DND-41 (cell line): ENCODE measurements at regions not wholly inside any gene's neighbourhood (a gene's known extent, or its start where the extent isn't known, plus 50 kb on each side); places are given as distances from the start of the nearest gene placed in this dataset.
"Not testable (repeated sequence)": the region's sequence is repeated elsewhere in the genome, so short reads cannot be mapped to it uniquely, and the experiment has no call there.

Source experiments
- ATAC-seq: fragments of 200-7000 bp; cut with Tn5 transposase; 3 replicates; pipeline ENCODE4 v1.9.1; 2021; ENCODE audit warnings: low read depth; ENCODE audit not compliant: insufficient read depth
- DNase-seq: peaks from one replicate; pipeline ENCODE4 v3.0.0-alpha.2; 2020
- H2AFZ ChIP-seq: 2 replicates; pipeline ENCODE4 v1.6.0; 2012; ENCODE audit warnings: low read depth, low read length
- H3K27ac ChIP-seq: 2 replicates; pipeline ENCODE4 v1.5.1; 2012; ENCODE audit warnings: low read length, inconsistent platforms
- H3K27me3 ChIP-seq: fragments of 200-600 bp; sonication (generic); 2 replicates; pipeline ENCODE4 v1.6.0; 2012; ENCODE audit warnings: low read length, mild to moderate bottlenecking, inconsistent platforms; ENCODE audit not compliant: insufficient read depth, poor library complexity
- H3K36me3 ChIP-seq: 2 replicates; pipeline ENCODE4 v1.5.1; 2012; ENCODE audit warnings: low read length, inconsistent platforms; ENCODE audit not compliant: insufficient read depth
- H3K4me1 ChIP-seq: 2 replicates; pipeline ENCODE4 v1.5.1; 2012; ENCODE audit warnings: mild to moderate bottlenecking, low read length; ENCODE audit not compliant: insufficient read depth
- H3K4me2 ChIP-seq: 2 replicates; pipeline ENCODE4 v1.6.0; 2012; ENCODE audit warnings: mild to moderate bottlenecking, moderate library complexity, low read length, inconsistent platforms; ENCODE audit not compliant: insufficient read depth
- H3K4me3 ChIP-seq, 2 experiments: fragments of 200-600 bp in 1 of 2; shearing (Covaris generic) in 1 of 2; 2 replicates each; pipeline ENCODE4 v1.5.1; 2012 to 2016; ENCODE audit warnings: inconsistent platforms in 2 of 2, low read length in 2 of 2, mild to moderate bottlenecking in 2 of 2, low read depth in 1 of 2, moderate library complexity in 1 of 2
- H3K79me2 ChIP-seq: 2 replicates; pipeline ENCODE4 v1.6.0; 2012; ENCODE audit warnings: low read length, inconsistent platforms; ENCODE audit not compliant: insufficient read depth
- H3K9ac ChIP-seq: 2 replicates; pipeline ENCODE4 v1.6.0; 2012; ENCODE audit warnings: low read depth, mild to moderate bottlenecking, inconsistent platforms, low read length, moderate library complexity
- H3K9me3 ChIP-seq: 2 replicates; pipeline ENCODE4 v1.5.1; 2012; ENCODE audit warnings: low read length, moderate library complexity, mild to moderate bottlenecking, inconsistent platforms; ENCODE audit not compliant: insufficient read depth, severe bottlenecking
- H4K20me1 ChIP-seq: 2 replicates; pipeline ENCODE4 v1.6.0; 2012; ENCODE audit warnings: low read length; ENCODE audit not compliant: insufficient read depth
- EZH2 ChIP-seq: IDR thresholded peaks from 3 replicates; pipeline ENCODE4 v1.6.1; 2012; ENCODE audit warnings: borderline replicate concordance, low read depth, mild to moderate bottlenecking, moderate library complexity, low read length, inconsistent platforms; ENCODE audit not compliant: severe bottlenecking
- TF ChIP-seq, protein P1 (sequence below): IDR thresholded peaks from 2 replicates; pipeline ENCODE4 v1.5.1; 2012; ENCODE audit warnings: borderline replicate concordance, low read length, moderate library complexity, mild to moderate bottlenecking; ENCODE audit not compliant: poor library complexity, severe bottlenecking; ENCODE audit errors: extremely low read depth

DNA sequence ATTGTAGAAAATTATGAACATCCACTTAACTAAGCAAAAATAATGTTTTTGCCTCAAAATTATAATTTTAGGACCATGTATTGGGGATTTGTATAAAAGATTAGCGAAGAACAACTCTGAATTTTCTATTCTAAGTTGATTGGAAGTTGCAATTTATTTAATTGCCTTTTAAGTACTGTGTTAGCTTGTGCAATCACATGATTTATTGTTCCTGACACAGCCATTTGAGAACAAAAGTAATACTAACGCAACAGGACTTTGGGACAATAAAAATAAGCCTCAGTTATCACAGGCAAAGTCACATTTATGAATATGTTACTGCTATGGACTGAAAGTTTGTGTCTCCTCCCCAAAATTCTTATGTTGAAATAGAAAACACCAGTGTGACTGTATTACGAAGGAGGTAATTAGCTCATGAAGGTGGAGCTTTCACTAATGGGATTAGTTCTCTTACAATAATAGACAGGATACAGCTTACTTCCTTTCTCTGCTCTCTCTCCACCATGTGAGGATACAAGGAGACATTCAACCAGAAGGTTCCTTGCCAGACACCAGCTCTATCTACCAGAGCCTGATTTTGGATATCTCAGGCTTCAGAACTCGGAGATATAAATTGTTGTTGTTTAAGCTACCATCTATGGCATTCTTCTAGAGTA lies 745.9 kb downstream of the ZBBX start:
- Histone ChIP-seq H3K36me3 (no peaks in the 10 kb centered on the region), H3K27ac (no peak overlapping the region), H2AFZ (no peak overlapping the region), H4K20me1 (no peaks in the 10 kb centered on the region), H3K9me3 (peaks cover 7% of the 10 kb centered on the region), H3K27me3 (no peaks in the 10 kb centered on the region), H3K4me1 (no peaks in the 10 kb centered on the region), H3K4me3 (no peak overlapping the region), H3K79me2 (no peaks in the 10 kb centered on the region), H3K4me2 (no peak overlapping the region), H3K9ac (no peak overlapping the region)
- no peak for TF ChIP-seq EZH2
- TF ChIP-seq, protein P1, sequence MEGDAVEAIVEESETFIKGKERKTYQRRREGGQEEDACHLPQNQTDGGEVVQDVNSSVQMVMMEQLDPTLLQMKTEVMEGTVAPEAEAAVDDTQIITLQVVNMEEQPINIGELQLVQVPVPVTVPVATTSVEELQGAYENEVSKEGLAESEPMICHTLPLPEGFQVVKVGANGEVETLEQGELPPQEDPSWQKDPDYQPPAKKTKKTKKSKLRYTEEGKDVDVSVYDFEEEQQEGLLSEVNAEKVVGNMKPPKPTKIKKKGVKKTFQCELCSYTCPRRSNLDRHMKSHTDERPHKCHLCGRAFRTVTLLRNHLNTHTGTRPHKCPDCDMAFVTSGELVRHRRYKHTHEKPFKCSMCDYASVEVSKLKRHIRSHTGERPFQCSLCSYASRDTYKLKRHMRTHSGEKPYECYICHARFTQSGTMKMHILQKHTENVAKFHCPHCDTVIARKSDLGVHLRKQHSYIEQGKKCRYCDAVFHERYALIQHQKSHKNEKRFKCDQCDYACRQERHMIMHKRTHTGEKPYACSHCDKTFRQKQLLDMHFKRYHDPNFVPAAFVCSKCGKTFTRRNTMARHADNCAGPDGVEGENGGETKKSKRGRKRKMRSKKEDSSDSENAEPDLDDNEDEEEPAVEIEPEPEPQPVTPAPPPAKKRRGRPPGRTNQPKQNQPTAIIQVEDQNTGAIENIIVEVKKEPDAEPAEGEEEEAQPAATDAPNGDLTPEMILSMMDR: no peak
- ATAC-seq: no peak
- DNase-seq: no peak

DNA sequence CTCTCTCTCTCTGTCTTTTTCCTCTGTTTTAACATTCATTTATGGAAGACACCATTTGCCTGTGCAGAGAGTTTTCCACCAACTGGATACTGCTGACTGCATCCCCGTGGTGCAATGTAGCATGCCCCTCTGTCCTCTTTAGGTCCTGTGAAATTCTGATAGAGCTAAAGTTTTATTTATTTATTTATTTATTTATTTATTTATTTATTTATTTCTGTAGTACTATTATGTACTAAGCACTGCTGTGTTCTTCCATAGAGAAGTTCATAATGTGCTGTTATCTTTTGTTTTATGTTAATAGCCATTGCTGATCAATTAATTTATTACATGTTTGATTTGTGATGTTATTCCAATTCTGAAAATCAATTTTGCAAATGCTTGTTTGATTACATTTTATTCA lies 749.9 kb downstream of the ZBBX start:
- Histone ChIP-seq H3K9ac (no peak overlapping the region), H3K4me3 (no peak overlapping the region), H3K9me3 (no peaks in the 10 kb centered on the region), H3K4me2 (no peak overlapping the region), H3K36me3 (no peaks in the 10 kb centered on the region), H3K27me3 (no peaks in the 10 kb centered on the region), H3K4me1 (no peaks in the 10 kb centered on the region), H2AFZ (no peak overlapping the region), H3K27ac (no peak overlapping the region), H3K79me2 (no peaks in the 10 kb centered on the region), H4K20me1 (no peaks in the 10 kb centered on the region)
- ATAC-seq (no peak), DNase-seq (no peak)
- no peak for TF ChIP-seq EZH2
- TF ChIP-seq, protein P1: no peak

DNA sequence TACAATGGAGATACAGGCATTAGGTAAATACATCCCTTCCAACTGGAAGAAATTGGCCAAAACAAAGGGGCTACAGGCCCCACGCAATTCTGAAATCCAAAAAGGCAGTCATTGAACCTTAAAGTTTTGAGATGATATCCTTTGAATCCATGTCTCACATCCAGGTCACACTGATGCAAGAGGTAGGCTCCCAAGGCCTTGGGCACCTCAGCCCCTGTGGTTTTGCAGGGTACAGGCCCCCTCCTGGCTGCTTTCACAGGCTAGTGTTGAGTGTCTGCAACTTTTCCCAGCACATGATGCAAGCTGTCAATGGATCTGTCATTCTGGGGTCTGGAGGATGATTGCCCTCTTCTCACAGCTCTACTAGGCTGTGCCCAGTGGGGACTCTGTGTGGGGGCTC lies 766.7 kb downstream of the ZBBX start:
- H3K27ac ChIP-seq: no peak overlapping the region
- no peaks in the 10 kb centered on the region for H3K79me2 ChIP-seq
- H2AFZ ChIP-seq: no peak overlapping the region
- no peak overlapping the region for H3K4me2 ChIP-seq
- H3K27me3 ChIP-seq: no peaks in the 10 kb centered on the region
- no peaks in the 10 kb centered on the region for H3K36me3 ChIP-seq
- TF ChIP-seq, protein P1: no peak
- TF ChIP-seq EZH2: no peak
- DNase-seq (no peak), ATAC-seq (no peak)
- H3K4me3 ChIP-seq: no peak overlapping the region
- no peaks in the 10 kb centered on the region for H3K4me1 ChIP-seq
- no peaks in the 10 kb centered on the region for H4K20me1 ChIP-seq
- H3K9me3 ChIP-seq: no peaks in the 10 kb centered on the region
- no peak overlapping the region for H3K9ac ChIP-seq

DNA sequence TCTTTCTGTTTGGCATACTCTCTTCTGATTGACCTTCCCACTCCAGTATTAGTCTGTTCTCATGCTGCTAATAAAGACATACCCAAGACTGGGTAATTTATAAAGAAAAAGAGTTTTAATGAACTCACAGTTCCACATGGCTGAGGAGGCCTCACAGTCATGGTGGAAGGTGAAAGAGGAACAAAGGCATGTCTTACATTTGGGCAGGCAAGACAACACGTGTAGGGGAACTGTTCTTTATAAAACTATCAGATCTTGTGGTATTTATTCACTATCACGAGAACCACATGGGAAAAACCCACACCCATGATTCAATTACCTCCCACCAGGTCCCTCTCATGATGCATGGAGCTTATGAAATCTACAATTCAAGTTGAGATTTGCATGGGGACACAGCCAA lies 767.3 kb downstream of the ZBBX start:
- not testable (repeated sequence) for DNase-seq, H3K4me1 ChIP-seq, H3K9ac ChIP-seq, H3K27ac ChIP-seq, H3K27me3 ChIP-seq, H3K4me3 ChIP-seq, H3K9me3 ChIP-seq, ATAC-seq, H4K20me1 ChIP-seq, H3K4me2 ChIP-seq, H3K79me2 ChIP-seq, H2AFZ ChIP-seq, H3K36me3 ChIP-seq
